Mucosa of descending colon (tissue), 3 donors: ENCODE measurements at regions not wholly inside any gene's neighbourhood (a gene's known extent, or its start where the extent isn't known, plus 50 kb on each side); places are given as distances from the start of the nearest gene placed in this dataset.

Experiments
- ATAC-seq: fragments of 200-7000 bp; cut with Tn5 transposase; one replicate; pipeline ENCODE4 v1.9.1; 2020; ENCODE audit warnings: mild to moderate bottlenecking, moderate library complexity
- DNase-seq, 3 donors: peaks; one replicate each; pipeline ENCODE4 v3.0.0-alpha.2; 2020
- H3K36me3 ChIP-seq: fragments of 200-600 bp; one replicate; pipeline ENCODE4 v1.8.0; 2021; ENCODE audit warnings: low read depth, mild to moderate bottlenecking
- H3K4me1 ChIP-seq: fragments of 200-600 bp; one replicate; pipeline ENCODE4 v1.8.0; 2021; ENCODE audit warnings: low read depth, mild to moderate bottlenecking
- H3K4me3 ChIP-seq: fragments of 200-600 bp; one replicate; pipeline ENCODE4 v1.8.0; 2021; ENCODE audit warnings: mild to moderate bottlenecking
- H3K9me3 ChIP-seq: fragments of 200-600 bp; one replicate; pipeline ENCODE4 v1.8.0; 2021; ENCODE audit warnings: mild to moderate bottlenecking
- CTCF ChIP-seq: fragments of 200-600 bp; IDR thresholded peaks from one replicate; pipeline ENCODE4 v1.8.0; 2022; ENCODE audit warnings: antibody characterized with exemption, mild to moderate bottlenecking
- intact Hi-C, 2 donors: fragments of 100-400 bp; cut with DNase I in 1 of 2; cut with micrococcal nuclease in 1 of 2; formaldehyde crosslinking; loops; one replicate each; pipeline versions ENCODE4 v1.11.0 to v1.11.1; 2022; cut with DNase I, micrococcal nuclease
- donor health status: DM: no; HTN: no; CAD: no; lungs with moderate emphysema.
- donor health status: DM: no; HTN: no; CAD: no.
- donor health status: DM: no; HTN: yes; CAD: no.

- DNase-seq = no peak
- intact Hi-C loops = no loop called here
- no peaks in the 10 kb centered on the region for H3K9me3 ChIP-seq
- no peak for ATAC-seq
- no peaks in the 10 kb centered on the region for H3K4me1 ChIP-seq
- TF ChIP-seq CTCF = no peak
- no peaks in the 10 kb centered on the region for H3K36me3 ChIP-seq
- no peak overlapping the region for H3K4me3 ChIP-seq
These were observed 50.4 kb upstream of the CACUL1 start for GRCh38 chr10:118805146-118805545.

- ATAC-seq (no peak), DNase-seq (no peak)
- no peak overlapping the region for H3K4me3 ChIP-seq
- no peaks in the 10 kb centered on the region for H3K36me3 ChIP-seq
- H3K4me1 ChIP-seq = no peaks in the 10 kb centered on the region
- H3K9me3 ChIP-seq = no peaks in the 10 kb centered on the region
- intact Hi-C loops = no loop called here
- TF ChIP-seq CTCF = no peak
These were observed 52.9 kb upstream of the CACUL1 start for GRCh38 chr10:118807512-118808305.

GRCh38 chr10:118808601-118809356, 54.0 kb upstream of the CACUL1 start:
- H3K4me3 ChIP-seq = no peak overlapping the region
- H3K9me3 ChIP-seq = no peaks in the 10 kb centered on the region
- no peaks in the 10 kb centered on the region for H3K36me3 ChIP-seq
- no peak for ATAC-seq
- no peak for TF ChIP-seq CTCF
- intact Hi-C loops = no loop called here
- no peaks in the 10 kb centered on the region for H3K4me1 ChIP-seq
- no peak for DNase-seq

- TF ChIP-seq CTCF = no peak
- Histone ChIP-seq H3K9me3 (no peaks in the 10 kb centered on the region), H3K36me3 (no peaks in the 10 kb centered on the region), H3K4me3 (no peak overlapping the region), H3K4me1 (no peaks in the 10 kb centered on the region)
- ATAC-seq (no peak), DNase-seq (no peak)
- intact Hi-C loops = no loop called here
These were observed 54.8 kb upstream of the CACUL1 start for GRCh38 chr10:118809357-118810220.

GRCh38 chr10:118810796-118811505, 56.2 kb upstream of the CACUL1 start:
- H3K9me3 ChIP-seq = no peaks in the 10 kb centered on the region
- DNase-seq (no peak), ATAC-seq (no peak)
- H3K4me1 ChIP-seq = no peaks in the 10 kb centered on the region
- no peaks in the 10 kb centered on the region for H3K36me3 ChIP-seq
- no peak overlapping the region for H3K4me3 ChIP-seq
- intact Hi-C loops = no loop called here
- TF ChIP-seq CTCF = no peak
